ENCODE measurements at regions not wholly inside any gene's neighbourhood (a gene's known extent, or its start where the extent isn't known, plus 50 kb on each side); places are given as distances from the start of the nearest gene placed in this dataset.

GRCh38 chr2:77712601-77713000, 190.4 kb upstream of the LRRTM4 start:
- no peak for TF ChIP-seq CTCF (conservative IDR thresholded peaks at IDR 0.05; ENCODE audit: low read depth, low read length)
- TF ChIP-seq MAZ (IDR thresholded peaks at IDR 0.05; ENCODE audit: borderline replicate concordance, low read depth, low read length): no peak

All from IMR-90 (cell line).